Inflammatory macrophage treated with lipopolysaccharide for 1 hour (primary cell): ENCODE measurements at regions not wholly inside any gene's neighbourhood (a gene's known extent, or its start where the extent isn't known, plus 50 kb on each side); places are given as distances from the start of the nearest gene placed in this dataset.

Source experiments
- DNase-seq, 2 donors: peaks; one replicate each; pipeline ENCODE4 v3.0.0-alpha.2; 2020 to 2022

DNA sequence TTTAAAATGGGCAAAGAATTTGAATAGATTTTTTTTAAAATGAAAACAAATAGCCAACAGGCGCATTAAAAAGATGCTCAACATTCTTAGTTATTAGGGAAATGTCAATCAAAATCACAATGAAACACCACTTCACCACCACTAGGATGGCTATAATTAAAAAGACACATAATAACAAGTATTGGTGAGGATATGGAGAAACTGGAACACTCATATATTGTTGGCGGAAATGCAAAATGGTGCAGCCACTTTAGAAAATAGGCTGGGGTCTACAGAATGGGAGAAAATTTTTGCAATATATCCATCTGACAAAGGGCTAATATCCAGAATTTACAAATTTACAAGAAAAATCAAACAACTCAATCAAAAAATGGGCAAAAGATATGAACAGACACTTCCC is 107.8 kb upstream of the FOXD3 start:
- no peak for DNase-seq

DNA sequence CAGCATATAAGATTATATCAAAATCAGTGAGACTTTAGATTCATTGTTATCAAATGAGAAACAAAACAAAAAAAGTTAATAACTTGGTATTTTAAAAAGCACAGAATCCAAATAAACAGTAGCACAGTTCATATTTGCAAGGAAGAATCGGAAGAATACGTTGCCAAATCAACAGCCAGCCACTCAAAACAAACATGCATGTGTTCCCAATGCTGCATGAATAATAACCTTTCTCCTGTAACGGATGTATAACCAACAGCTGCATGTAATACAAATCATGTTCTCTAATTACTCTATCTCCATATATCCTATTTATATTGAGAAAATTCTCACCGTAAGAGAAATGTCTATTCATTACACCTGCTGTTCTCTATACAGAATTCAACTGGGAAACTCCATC is 98.9 kb upstream of the FOXD3 start:
- no peak for DNase-seq

DNA sequence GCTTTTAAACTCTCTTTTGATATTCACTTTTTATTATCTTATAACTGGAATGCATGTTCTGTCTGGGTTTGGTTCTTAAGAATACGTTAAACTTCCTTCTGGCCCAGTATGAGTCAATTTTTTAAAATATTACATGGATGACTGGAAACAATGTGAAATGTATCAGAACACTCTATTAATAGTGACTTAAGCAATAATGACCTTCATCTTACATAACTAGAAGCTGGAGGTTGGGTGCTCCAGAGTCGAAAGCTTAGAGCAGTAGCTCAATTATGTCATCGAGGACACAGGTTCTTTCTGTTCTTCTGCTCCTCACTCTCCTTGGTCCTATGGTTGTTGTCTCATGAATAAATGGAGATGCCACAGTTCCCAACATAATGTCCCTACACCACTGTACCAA is 91.6 kb upstream of the FOXD3 start:
- peak in 1 of 2 donors; percentile 29 for DNase-seq

DNA sequence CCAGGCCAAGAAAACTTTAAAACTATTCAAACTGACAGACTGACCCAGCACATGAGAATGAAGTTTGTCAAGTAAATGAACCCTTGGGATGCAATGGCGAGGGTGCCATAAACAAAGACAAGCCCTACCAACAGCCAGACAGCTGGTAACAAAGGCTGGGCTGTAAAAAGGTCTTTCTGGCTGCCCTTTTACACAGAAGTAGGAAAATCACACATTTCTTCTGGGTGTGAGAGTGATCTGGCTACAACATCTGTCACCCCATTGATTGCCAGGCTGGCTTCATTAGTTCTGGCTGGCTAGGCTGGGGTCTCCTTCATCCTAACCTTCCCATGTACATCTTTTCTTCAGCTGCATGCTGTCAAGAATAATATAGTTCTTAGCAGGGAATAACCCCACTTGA is 83.6 kb upstream of the FOXD3 start:
- no peak for DNase-seq

DNA sequence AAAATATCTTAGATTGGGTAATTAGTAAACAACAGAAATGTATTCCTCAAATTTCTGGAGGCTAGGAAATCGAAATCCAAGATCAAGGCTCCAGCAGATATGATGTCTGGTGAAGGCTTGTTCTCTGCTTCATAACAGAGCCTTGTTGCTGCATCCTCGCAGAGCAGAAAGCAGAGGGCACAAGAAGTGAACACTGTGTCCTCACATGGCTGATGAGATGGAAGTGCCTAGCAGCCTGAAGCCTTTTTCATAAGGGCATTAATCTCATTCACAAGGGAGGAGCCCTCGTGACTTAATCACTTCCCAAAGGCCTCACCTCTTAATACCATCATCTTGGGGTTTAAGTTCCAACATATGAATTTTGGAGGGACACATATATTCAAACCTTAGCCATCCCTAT is 77.2 kb upstream of the FOXD3 start:
- no peak for DNase-seq

DNA sequence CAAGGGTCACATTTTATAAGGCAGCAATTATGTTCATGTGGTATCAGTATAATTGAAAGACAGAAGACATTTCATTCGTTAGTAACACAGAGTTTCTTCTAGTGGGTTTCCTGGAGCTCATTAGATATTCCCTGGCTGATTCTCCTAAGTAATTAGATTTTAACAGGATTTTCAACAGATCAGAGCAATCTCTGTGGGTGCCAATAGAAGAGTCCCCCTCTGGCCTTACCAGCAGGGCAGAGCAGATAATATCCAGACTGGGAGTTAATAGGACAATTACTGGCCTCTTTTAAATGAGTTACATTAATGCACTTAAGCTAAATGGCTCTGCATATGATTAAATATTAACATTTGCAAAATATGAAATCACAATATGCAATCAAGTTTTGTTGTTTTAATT is 74.2 kb upstream of the FOXD3 start:
- no peak for DNase-seq

DNA sequence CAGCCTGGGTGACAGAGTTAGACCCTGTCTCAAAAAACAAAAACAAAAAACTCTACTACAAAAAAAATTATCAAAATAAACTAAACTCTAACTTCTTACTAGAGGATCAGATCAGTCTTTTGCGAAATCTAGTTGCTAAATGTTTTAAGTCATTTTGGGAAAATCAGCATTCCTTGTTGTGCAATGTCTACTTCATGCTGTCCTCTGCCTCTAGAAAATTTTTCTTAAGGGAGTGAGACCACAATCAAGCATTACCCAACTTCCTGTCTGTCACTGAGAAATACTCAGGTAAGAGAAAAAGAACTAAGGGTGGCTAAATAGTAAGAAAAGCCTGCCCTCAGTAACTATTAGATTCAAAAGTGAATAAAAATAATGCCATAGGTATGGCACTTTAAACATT is 67.2 kb upstream of the FOXD3 start:
- DNase-seq: peak in 1 of 2 donors; percentile 21

DNA sequence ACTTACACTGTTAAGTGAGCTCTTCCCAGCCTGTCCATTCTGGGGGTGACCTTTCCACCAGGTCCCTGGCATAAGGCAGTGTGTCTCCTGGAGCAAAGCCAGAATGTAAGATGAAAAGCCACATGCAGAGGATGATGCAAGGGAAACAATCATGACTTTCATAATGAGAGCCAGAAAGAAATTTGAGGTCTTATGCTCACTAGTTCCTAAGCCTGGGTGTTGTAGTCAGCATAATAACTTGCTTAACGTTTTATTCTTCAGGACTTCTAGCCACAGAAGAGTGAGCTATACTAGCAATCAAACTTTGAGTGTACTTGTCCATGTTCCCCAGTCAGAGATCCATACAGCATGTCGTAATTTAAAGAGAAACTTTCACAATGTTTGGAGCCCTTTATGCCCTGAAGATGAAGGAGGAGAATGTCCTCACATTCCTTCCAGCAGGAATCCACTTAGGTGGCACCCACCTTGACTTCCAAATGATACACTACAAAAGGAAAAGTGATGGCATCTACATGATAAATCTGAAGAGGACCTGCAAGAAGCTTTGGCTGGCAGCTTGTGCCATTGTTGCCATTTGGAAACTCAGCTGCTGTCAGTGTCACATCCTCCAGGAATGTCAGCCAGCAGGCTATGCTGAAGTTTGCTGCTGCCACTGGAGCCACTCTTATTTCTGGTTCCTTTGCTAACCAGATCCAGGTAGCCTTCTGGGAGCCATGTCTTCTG is 60.5 kb upstream of the FOXD3 start:
- DNase-seq: peak in 1 of 2 donors; percentile 10

DNA sequence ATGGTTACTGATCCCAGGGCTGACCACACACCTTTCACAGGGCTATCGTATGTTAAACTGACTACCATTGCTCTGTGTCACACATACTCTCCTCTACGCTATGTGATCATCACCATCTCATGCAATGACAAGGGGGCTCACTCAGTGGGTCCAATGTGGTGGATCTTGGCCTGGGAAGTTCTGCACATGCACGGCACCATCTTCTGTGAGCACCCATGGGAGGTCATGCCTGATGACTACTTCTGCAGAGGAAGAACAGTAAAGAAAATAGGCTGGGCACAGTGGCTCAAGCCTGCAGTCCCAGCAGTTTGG is 60.0 kb upstream of the FOXD3 start:
- DNase-seq: no peak

DNA sequence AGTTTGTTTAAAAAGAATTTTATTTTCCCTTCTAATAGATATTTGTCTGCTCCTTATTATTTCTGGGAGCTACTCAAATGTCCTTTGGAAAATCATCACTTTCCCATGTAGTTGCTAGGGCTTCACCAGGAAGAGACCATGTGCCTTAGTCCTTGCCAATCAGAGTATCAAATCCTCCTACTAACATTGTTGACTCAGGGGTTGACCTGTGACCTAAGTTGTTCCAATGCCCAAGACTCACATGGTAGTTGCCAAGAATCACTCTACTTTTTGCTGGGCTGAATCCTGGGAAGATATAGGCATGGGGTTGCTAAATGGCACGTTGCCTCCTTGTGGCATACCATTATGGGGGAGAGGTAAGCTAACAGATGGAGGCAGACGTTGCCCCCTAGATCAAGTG is 58.2 kb upstream of the FOXD3 start:
- DNase-seq: no peak

DNA sequence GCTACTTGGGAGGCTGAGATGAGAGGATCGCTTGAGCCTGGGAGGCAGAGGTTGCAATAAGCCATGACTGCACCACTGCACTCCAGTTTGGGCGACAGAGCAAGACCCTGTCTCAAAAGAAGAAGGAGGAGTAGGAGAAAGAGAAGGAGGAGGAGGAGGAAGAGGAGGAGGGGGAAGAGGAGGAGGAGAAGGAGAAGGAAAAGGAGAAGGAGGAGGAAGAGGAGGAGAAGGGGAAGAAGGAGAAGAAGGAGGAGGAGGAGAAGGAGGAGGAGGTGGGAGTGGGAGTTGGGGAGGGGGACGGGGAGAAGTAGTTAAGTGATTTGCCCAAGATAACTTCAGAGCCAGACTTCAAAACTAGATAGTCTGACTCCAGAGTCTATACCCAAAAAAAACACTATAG is 55.5 kb upstream of the FOXD3 start:
- no peak for DNase-seq

DNA sequence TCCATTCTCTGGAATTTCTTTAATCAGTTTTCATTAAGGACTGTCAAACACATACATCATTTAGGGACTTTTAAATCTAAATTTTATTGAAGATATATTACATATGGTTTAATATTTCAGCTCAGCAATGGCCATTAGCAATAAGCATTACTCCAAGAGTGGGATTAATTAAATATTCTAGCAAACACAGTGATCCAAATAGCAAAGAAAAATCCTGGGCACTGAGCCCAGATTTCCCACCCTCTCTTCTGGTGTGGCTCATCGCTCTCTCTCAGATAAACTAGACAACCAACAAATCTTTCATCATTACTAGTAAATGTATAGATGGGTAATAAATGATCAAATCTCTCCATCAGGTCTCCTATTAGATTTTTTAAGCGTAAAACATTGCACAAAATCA is 53.5 kb upstream of the FOXD3 start:
- DNase-seq: no peak

DNA sequence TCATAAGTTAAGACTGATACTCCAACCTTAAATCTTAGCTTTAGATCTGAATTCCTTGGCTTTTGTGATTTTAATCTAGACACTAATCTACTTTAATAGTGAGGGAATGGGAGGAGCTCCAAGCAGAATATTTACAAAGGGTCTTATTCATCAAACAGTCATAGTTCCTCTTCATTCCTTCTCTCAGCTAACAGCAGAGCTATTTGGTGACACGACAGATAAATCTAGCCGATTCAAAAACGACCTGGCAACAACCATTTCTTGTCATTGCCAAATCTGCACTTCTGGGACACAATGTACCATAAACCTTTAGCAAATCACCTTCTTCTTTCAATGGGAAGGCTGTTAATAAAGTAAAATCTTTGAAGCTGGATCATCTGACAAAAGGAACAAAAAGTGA is 52.8 kb upstream of the FOXD3 start:
- no peak for DNase-seq
